ENCODE measurements at regions not wholly inside any gene's neighbourhood (a gene's known extent, or its start where the extent isn't known, plus 50 kb on each side); places are given as distances from the start of the nearest gene placed in this dataset.

- TF ChIP-seq CTCF (IDR thresholded peaks at IDR 0.05; ENCODE audit: insufficient read depth, low read depth, low read length, missing control alignments): no peak
- no peak overlapping the region for H3K4me3 ChIP-seq (ENCODE audit: low read length)
- no peak for DNase-seq (ENCODE audit: low read depth)
These were observed 671.3 kb upstream of the NECTIN3 start for GRCh38 chr3:110400315-110400714.

- no peak for DNase-seq (ENCODE audit: low read depth)
- no peak for TF ChIP-seq CTCF (IDR thresholded peaks at IDR 0.05; ENCODE audit: insufficient read depth, low read depth, low read length, missing control alignments)
- no peak overlapping the region for H3K4me3 ChIP-seq (ENCODE audit: low read length)
These were observed 665.6 kb upstream of the NECTIN3 start for GRCh38 chr3:110405830-110406585.

GRCh38 chr3:110413266-110413665, 658.4 kb upstream of the NECTIN3 start:
- no peak for DNase-seq (ENCODE audit: low read depth)
- no peak overlapping the region for H3K4me3 ChIP-seq (ENCODE audit: low read length)
- TF ChIP-seq CTCF (IDR thresholded peaks at IDR 0.05; ENCODE audit: insufficient read depth, low read depth, low read length, missing control alignments): no peak

- no peak overlapping the region for H3K4me3 ChIP-seq (ENCODE audit: low read length)
- TF ChIP-seq CTCF (IDR thresholded peaks at IDR 0.05; ENCODE audit: insufficient read depth, low read depth, low read length, missing control alignments): no peak
- DNase-seq (ENCODE audit: low read depth): peak; percentile 30
These were observed 657.5 kb upstream of the NECTIN3 start for GRCh38 chr3:110413807-110414748.

GRCh38 chr3:110414855-110415254, 656.8 kb upstream of the NECTIN3 start:
- H3K4me3 ChIP-seq (ENCODE audit: low read length): no peak overlapping the region
- DNase-seq (ENCODE audit: low read depth): peak; percentile 83
- no peak for TF ChIP-seq CTCF (IDR thresholded peaks at IDR 0.05; ENCODE audit: insufficient read depth, low read depth, low read length, missing control alignments)

- DNase-seq (ENCODE audit: low read depth): peak; percentile 21
- H3K4me3 ChIP-seq (ENCODE audit: low read length): no peak overlapping the region
- no peak for TF ChIP-seq CTCF (IDR thresholded peaks at IDR 0.05; ENCODE audit: insufficient read depth, low read depth, low read length, missing control alignments)
These were observed 652.5 kb upstream of the NECTIN3 start for GRCh38 chr3:110419096-110419495.

Measured in epithelial cell of esophagus (primary cell).